Gastroesophageal sphincter (tissue), 3 donors: ENCODE measurements at regions not wholly inside any gene's neighbourhood (a gene's known extent, or its start where the extent isn't known, plus 50 kb on each side); places are given as distances from the start of the nearest gene placed in this dataset.

Experiments used
- CTCF ChIP-seq, 4 experiments: fragments of 200-600 bp in 2 of 4; fragments of 450-650 bp in 2 of 4; sonication (generic) in 1 of 4; IDR thresholded peaks; one replicate each; pipeline ENCODE4 v1.5.1; 2017 to 2019; ENCODE audit warnings: antibody characterized with exemption in 4 of 4, mild to moderate bottlenecking in 2 of 4, moderate library complexity in 2 of 4
- POLR2A ChIP-seq, 2 donors: fragments of 450-650 bp; IDR thresholded peaks; one replicate each; pipeline ENCODE4 v1.6.1; 2017; ENCODE audit warnings: antibody characterized with exemption in 2 of 2, mild to moderate bottlenecking in 2 of 2, moderate library complexity in 1 of 2
- POLR2AphosphoS5 ChIP-seq: sonication (generic); formaldehyde crosslinking; IDR thresholded peaks from one replicate; pipeline ENCODE4 v1.6.1; 2017; ENCODE audit warnings: antibody characterized with exemption

GRCh38 chr1:63010913-63011660, 227.2 kb downstream of the ATG4C start:
- TF ChIP-seq POLR2AphosphoS5, result no peak
- no peak for TF ChIP-seq CTCF (IDR thresholded peaks at IDR 0.05)
- TF ChIP-seq POLR2A (IDR thresholded peaks at IDR 0.05), result no peak
